Transverse colon (tissue), 4 donors: ENCODE measurements at regions not wholly inside any gene's neighbourhood (a gene's known extent, or its start where the extent isn't known, plus 50 kb on each side); places are given as distances from the start of the nearest gene placed in this dataset.

Experiments used
- DNase-seq: peaks from one replicate; pipeline ENCODE4 v3.0.0-alpha.2; 2019
- H3K27ac ChIP-seq, 4 donors: fragments of 200-600 bp; sonication (generic); 2 replicates each; pipeline ENCODE4 v1.5.1; 2016 to 2018; ENCODE audit warnings: inconsistent platforms in 4 of 4
- H3K27me3 ChIP-seq: fragments of 200-600 bp; sonication (generic); 2 replicates; pipeline ENCODE4 v1.5.1; 2017; ENCODE audit warnings: inconsistent platforms
- H3K36me3 ChIP-seq, 4 donors: fragments of 200-600 bp; sonication (generic); 2 replicates each; pipeline ENCODE4 v1.5.1; 2017 to 2019; ENCODE audit warnings: inconsistent platforms in 4 of 4
- H3K4me1 ChIP-seq, 4 donors: fragments of 200-600 bp; sonication (generic); 2 replicates each; pipeline ENCODE4 v1.5.1; 2017 to 2020; ENCODE audit warnings: inconsistent platforms in 4 of 4
- H3K4me3 ChIP-seq, 4 donors: fragments of 200-600 bp; sonication (generic); 1 replicate in 1 of 4; 2 replicates in 3 of 4; pipeline versions ENCODE4 v1.5.1 to v1.6.1; 2017 to 2019; ENCODE audit warnings: inconsistent platforms in 4 of 4
- H3K9me3 ChIP-seq, 2 donors: fragments of 200-600 bp; sonication (generic); 2 replicates each; pipeline ENCODE4 v1.5.1; 2017 to 2019; ENCODE audit warnings: inconsistent platforms in 2 of 2
- EP300 ChIP-seq: sonication (generic); formaldehyde crosslinking; IDR thresholded peaks from one replicate; pipeline ENCODE4 v1.6.1; 2017; ENCODE audit warnings: antibody characterized with exemption, low read depth
- POLR2A ChIP-seq: fragments of 450-650 bp; IDR thresholded peaks from one replicate; pipeline ENCODE4 v1.6.1; 2016; ENCODE audit warnings: antibody characterized with exemption, mild to moderate bottlenecking, moderate library complexity
- POLR2AphosphoS5 ChIP-seq, 3 donors: sonication (generic); formaldehyde crosslinking; IDR thresholded peaks; one replicate each; pipeline ENCODE4 v1.6.1; 2016; ENCODE audit warnings: antibody characterized with exemption in 3 of 3
- WGBS, 2 donors: methylation state at CpG; one replicate each; pipeline ENCODE4 v1.1.5; 2018; ENCODE audit warnings: low coverage in 1 of 2; 5-methylcytosine and 5-hydroxymethylcytosine counted together
- in situ Hi-C, 4 donors: fragments of 200-750 bp; cut with MboI; loops; one replicate each; pipeline versions ENCODE4 v1.15.0 to v1.15.1; 2017; ENCODE audit warnings: low sequenced_read_pairs in 3 of 4, low pct_ligation_motif_present in 1 of 4, low pct_unique_long_range_greater_than_20kb in 1 of 4
- intact Hi-C: fragments of 100-400 bp; cut with DNase I; formaldehyde crosslinking; loops from one replicate; pipeline ENCODE4 v1.15.1; 2023; ENCODE audit warnings: low total_unique reads
- TF ChIP-seq, protein P1 (sequence below), 5 experiments: fragments of 200-600 bp in 3 of 5; fragments of 450-650 bp in 2 of 5; sonication (generic) in 3 of 5; IDR thresholded peaks; 1 replicate in 2 of 5; 2 replicates in 3 of 5; pipeline ENCODE4 v1.5.1; 2016 to 2017; ENCODE audit warnings: antibody characterized with exemption in 5 of 5, inconsistent platforms in 3 of 5, mild to moderate bottlenecking in 2 of 5, moderate library complexity in 1 of 5

DNA sequence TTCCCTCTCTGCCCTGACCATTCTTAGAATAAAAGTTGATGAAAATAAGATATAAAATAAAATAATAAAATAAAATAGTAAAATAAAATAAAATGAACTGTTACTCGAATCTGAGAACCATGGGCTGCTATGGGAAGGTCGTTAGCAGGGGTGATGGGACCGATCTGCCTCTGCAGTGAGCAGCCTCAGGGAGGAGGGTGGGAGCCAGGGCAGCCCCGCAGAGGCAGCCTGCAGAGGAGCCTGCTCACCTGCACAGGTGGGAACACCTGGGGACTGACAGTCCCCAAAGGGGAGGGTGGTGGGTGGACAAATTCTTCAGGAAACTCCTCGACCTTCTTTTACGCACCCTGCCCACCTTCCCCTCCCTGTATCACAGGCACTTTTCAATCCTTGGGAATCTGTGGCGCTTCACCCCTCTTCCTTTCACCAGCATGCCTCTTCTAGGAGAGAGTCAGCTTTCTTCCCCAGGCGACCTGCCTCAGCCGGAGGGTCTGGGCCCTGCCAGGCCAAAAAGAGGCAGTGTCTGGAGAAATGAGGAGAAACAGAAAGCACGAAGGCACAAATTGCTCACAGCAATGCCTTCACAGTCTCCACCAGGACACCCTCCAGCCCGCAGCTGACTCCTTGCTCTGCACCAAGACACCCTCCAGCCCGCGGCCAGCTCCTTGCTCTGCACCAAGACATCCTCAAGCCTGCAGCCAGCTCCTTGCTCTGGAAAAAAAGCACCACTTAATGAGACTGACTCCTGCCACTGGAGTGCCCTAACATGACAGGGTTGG lies 368.4 kb upstream of the SHH start:
- TF ChIP-seq POLR2A (no peak), EP300 (no peak), POLR2AphosphoS5 (IDR thresholded peaks at IDR 0.05) (no peak)
- TF ChIP-seq, protein P1, sequence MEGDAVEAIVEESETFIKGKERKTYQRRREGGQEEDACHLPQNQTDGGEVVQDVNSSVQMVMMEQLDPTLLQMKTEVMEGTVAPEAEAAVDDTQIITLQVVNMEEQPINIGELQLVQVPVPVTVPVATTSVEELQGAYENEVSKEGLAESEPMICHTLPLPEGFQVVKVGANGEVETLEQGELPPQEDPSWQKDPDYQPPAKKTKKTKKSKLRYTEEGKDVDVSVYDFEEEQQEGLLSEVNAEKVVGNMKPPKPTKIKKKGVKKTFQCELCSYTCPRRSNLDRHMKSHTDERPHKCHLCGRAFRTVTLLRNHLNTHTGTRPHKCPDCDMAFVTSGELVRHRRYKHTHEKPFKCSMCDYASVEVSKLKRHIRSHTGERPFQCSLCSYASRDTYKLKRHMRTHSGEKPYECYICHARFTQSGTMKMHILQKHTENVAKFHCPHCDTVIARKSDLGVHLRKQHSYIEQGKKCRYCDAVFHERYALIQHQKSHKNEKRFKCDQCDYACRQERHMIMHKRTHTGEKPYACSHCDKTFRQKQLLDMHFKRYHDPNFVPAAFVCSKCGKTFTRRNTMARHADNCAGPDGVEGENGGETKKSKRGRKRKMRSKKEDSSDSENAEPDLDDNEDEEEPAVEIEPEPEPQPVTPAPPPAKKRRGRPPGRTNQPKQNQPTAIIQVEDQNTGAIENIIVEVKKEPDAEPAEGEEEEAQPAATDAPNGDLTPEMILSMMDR (IDR thresholded peaks at IDR 0.05), result no peak
- 81% methylated on average over 13 of the region's 13 CpGs; no CpG with 5 or more reads in 1 of the 2 donors for whole genome bisulfite sequencing, 2 donors
- Histone ChIP-seq H3K27me3 (no peaks in the 10 kb centered on the region), H3K36me3 (no peaks in the 10 kb centered on the region), H3K9me3 (no peaks in the 10 kb centered on the region), H3K4me3 (no peak overlapping the region), H3K4me1 (no peaks in the 10 kb centered on the region), H3K27ac (no peak overlapping the region)
- in situ Hi-C loops (no loop called here), intact Hi-C loops (no loop called here)
- DNase-seq, result no peak

DNA sequence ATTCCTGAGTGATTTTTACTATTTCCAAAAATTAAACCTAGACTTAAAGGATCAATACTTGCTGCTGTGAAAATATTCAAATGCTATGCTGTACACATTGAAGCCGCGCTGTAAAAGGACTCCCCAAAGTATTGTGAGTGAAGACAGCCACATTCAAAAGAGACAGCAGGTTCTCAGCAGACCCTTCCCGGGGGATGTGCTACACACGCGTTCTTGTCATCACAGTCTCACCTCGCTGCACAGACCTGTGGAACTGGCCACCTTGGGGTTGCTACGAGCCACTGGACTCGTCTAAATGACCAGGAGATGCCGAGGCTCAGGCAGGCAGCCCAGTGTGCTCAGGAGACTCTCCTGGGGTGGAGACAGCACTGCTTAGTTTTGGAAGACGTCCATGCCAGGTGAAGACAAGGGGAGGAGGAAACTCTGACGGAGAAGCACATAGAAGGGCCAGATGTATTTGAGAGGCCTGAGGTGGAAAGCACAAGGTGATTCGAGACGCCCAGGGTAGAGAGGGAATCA lies 367.7 kb upstream of the SHH start:
- in situ Hi-C loops, result no loop called here
- Histone ChIP-seq H3K27me3 (no peaks in the 10 kb centered on the region), H3K4me1 (no peaks in the 10 kb centered on the region), H3K27ac (no peak overlapping the region), H3K9me3 (no peaks in the 10 kb centered on the region), H3K4me3 (no peak overlapping the region), H3K36me3 (no peaks in the 10 kb centered on the region)
- TF ChIP-seq POLR2AphosphoS5 (IDR thresholded peaks at IDR 0.05), result no peak
- TF ChIP-seq EP300, result no peak
- TF ChIP-seq, protein P1 (IDR thresholded peaks at IDR 0.05), result no peak
- TF ChIP-seq POLR2A, result no peak
- intact Hi-C loops, result no loop called here
- no peak for DNase-seq
- WGBS, 2 donors, result 71 to 86% methylated on average over 5 to 13 of the region's 13 CpGs

DNA sequence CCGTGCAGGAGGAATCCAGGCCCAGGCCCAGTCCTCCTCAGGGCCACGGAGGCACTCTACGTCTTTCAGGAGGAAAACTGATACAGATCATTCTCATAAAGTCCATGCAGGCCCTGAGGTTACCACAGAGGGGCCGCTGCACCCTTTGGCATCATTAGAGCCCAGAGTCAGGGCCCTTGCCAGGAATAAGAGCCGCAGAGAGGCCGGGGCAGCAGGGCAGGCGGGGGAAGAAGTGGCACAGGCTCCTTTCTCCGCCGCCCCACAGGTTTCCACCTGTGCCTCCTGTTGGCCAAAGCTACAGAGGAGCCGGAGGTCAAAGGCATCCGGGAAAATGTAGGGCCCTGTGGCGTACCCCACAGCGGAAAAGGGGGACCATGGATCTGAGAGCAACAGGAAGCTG lies 366.6 kb upstream of the SHH start:
- H3K27me3 ChIP-seq, result no peaks in the 10 kb centered on the region
- H3K4me3 ChIP-seq, result no peak overlapping the region
- 84% methylated on average over 13 of the region's 13 CpGs; no CpG with 5 or more reads in 1 of the 2 donors for WGBS, 2 donors
- DNase-seq, result no peak
- no peaks in the 10 kb centered on the region for H3K9me3 ChIP-seq
- in situ Hi-C loops, result no loop called here
- H3K36me3 ChIP-seq, result no peaks in the 10 kb centered on the region
- TF ChIP-seq POLR2AphosphoS5 (IDR thresholded peaks at IDR 0.05), result no peak
- TF ChIP-seq POLR2A, result no peak
- TF ChIP-seq EP300, result no peak
- H3K27ac ChIP-seq, result no peak overlapping the region
- intact Hi-C loops, result no loop called here
- no peaks in the 10 kb centered on the region for H3K4me1 ChIP-seq

DNA sequence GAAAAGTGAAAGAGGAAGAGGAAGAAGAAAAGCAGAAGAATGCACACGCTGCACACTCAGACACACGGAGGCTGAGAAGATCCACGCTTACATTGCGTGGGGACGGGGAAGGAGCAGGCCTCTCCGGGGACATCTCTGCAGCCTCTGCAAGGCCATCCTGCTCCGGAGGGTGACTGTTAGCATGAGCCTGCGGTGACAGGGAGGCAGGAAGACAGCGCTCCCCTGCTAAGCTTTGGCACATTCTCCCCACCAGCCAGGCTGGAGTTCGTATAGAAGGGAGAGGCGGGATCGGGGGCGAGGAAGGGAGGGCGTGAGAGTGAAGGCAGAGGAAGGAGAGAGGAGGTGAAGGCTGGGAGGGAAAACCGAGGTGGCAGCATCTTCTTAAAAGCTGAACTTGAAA lies 366.0 kb upstream of the SHH start:
- no peak for TF ChIP-seq EP300
- TF ChIP-seq, protein P1 (IDR thresholded peaks at IDR 0.05), result no peak
- no peak for TF ChIP-seq POLR2A
- no peak for TF ChIP-seq POLR2AphosphoS5 (IDR thresholded peaks at IDR 0.05)
- WGBS, 2 donors, result 54 to 63% methylated on average over 8 to 15 of the region's 15 CpGs
- no peaks in the 10 kb centered on the region for H3K36me3 ChIP-seq
- H3K9me3 ChIP-seq, result no peaks in the 10 kb centered on the region
- no peak overlapping the region for H3K27ac ChIP-seq
- intact Hi-C loops, result no loop called here
- H3K4me1 ChIP-seq, result no peaks in the 10 kb centered on the region
- no peak overlapping the region for H3K4me3 ChIP-seq
- H3K27me3 ChIP-seq, result no peaks in the 10 kb centered on the region
- in situ Hi-C loops, result no loop called here
- no peak for DNase-seq
